ENCODE measurements at regions not wholly inside any gene's neighbourhood (a gene's known extent, or its start where the extent isn't known, plus 50 kb on each side); places are given as distances from the start of the nearest gene placed in this dataset.

DNA sequence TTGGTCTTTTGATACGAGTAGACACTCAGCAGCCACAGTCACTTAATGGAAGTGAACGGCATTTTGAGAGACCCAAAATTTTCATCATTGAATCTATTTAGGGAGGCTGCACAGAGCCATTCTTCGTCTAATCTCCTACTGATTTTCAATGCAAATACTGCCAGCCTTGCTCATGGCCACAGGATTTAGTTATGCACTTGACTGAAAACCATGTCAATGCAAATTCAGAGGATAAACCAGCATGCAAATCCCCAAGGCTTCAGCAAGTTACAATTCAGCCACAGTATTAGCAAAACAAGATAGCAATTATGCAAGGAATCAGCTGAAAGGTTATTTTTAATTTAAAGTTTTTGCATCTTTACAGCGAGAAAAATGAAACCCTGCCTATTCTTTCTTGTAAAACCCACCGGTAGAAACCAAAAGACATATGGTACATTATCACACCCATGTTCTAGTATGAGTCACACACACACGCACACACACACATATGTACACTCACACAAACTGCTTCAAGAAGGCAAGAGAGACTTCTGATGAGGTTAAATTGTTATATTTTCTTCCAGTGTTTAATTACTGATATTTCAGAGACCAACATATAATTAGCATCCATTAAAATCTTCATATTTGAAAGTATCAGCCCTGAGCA lies 985.3 kb upstream of the FLRT2 start:
- TF ChIP-seq, protein P1, sequence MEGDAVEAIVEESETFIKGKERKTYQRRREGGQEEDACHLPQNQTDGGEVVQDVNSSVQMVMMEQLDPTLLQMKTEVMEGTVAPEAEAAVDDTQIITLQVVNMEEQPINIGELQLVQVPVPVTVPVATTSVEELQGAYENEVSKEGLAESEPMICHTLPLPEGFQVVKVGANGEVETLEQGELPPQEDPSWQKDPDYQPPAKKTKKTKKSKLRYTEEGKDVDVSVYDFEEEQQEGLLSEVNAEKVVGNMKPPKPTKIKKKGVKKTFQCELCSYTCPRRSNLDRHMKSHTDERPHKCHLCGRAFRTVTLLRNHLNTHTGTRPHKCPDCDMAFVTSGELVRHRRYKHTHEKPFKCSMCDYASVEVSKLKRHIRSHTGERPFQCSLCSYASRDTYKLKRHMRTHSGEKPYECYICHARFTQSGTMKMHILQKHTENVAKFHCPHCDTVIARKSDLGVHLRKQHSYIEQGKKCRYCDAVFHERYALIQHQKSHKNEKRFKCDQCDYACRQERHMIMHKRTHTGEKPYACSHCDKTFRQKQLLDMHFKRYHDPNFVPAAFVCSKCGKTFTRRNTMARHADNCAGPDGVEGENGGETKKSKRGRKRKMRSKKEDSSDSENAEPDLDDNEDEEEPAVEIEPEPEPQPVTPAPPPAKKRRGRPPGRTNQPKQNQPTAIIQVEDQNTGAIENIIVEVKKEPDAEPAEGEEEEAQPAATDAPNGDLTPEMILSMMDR (IDR thresholded peaks at IDR 0.05; ENCODE audit: borderline replicate concordance, extremely low read depth, low read length, poor library complexity, severe bottlenecking) = no peak
- TF ChIP-seq EZH2 (IDR thresholded peaks at IDR 0.05; ENCODE audit: borderline replicate concordance, low read depth, low read length, severe bottlenecking) = no peak

Data from DND-41 (cell line).